ENCODE measurements at regions not wholly inside any gene's neighbourhood (a gene's known extent, or its start where the extent isn't known, plus 50 kb on each side); places are given as distances from the start of the nearest gene placed in this dataset.

DNA sequence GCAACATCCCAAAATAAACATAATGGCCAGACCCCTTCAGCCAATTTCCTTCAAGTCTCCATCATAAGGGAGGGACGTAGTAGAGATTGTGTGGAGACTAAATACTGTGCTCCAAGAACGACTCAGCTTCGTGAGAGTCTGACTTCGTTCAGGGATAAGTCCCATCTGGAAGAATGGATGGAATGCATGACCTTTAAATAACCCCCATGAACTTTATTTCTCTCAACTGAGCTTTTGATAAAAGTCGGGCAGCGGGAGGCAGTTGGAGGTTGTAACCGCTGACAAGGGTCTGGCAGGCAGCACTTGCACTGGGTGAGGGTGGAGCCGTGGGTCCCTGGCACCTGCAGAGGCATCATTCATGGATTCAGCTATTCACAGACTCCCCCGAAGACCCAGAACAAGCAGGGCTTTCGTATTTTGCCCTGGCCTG lies 115.9 kb downstream of the ZFP36L2 start:
- in situ Hi-C loops (cut with MboI; ENCODE audit: low pct_unique_long_range_greater_than_20kb, low sequenced_read_pairs, unreplicated experiment): no loop called here
- DNase-seq (ENCODE audit: low spot score): no peak
- TF ChIP-seq, protein P1, sequence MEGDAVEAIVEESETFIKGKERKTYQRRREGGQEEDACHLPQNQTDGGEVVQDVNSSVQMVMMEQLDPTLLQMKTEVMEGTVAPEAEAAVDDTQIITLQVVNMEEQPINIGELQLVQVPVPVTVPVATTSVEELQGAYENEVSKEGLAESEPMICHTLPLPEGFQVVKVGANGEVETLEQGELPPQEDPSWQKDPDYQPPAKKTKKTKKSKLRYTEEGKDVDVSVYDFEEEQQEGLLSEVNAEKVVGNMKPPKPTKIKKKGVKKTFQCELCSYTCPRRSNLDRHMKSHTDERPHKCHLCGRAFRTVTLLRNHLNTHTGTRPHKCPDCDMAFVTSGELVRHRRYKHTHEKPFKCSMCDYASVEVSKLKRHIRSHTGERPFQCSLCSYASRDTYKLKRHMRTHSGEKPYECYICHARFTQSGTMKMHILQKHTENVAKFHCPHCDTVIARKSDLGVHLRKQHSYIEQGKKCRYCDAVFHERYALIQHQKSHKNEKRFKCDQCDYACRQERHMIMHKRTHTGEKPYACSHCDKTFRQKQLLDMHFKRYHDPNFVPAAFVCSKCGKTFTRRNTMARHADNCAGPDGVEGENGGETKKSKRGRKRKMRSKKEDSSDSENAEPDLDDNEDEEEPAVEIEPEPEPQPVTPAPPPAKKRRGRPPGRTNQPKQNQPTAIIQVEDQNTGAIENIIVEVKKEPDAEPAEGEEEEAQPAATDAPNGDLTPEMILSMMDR (IDR thresholded peaks at IDR 0.05; ENCODE audit: extremely low read depth, insufficient read depth, missing control alignments): no peak

GRCh38 chr2:43109261-43109743 lies 117.1 kb downstream of the ZFP36L2 start:
- in situ Hi-C loops (cut with MboI; ENCODE audit: low pct_unique_long_range_greater_than_20kb, low sequenced_read_pairs, unreplicated experiment): no loop called here
- no peak for DNase-seq (ENCODE audit: low spot score)
- TF ChIP-seq, protein P1 (IDR thresholded peaks at IDR 0.05; ENCODE audit: extremely low read depth, insufficient read depth, missing control alignments): no peak

GRCh38 chr2:43107679-43108078 lies 118.7 kb downstream of the ZFP36L2 start:
- in situ Hi-C loops (cut with MboI; ENCODE audit: low pct_unique_long_range_greater_than_20kb, low sequenced_read_pairs, unreplicated experiment): no loop called here
- TF ChIP-seq, protein P1 (IDR thresholded peaks at IDR 0.05; ENCODE audit: extremely low read depth, insufficient read depth, missing control alignments): no peak
- no peak for DNase-seq (ENCODE audit: low spot score)

GRCh38 chr2:43106559-43107527 lies 119.6 kb downstream of the ZFP36L2 start:
- in situ Hi-C loops (cut with MboI; ENCODE audit: low pct_unique_long_range_greater_than_20kb, low sequenced_read_pairs, unreplicated experiment): no loop called here
- DNase-seq (ENCODE audit: low spot score): no peak
- TF ChIP-seq, protein P1 (IDR thresholded peaks at IDR 0.05; ENCODE audit: extremely low read depth, insufficient read depth, missing control alignments): no peak

- in situ Hi-C loops (cut with MboI; ENCODE audit: low pct_unique_long_range_greater_than_20kb, low sequenced_read_pairs, unreplicated experiment): no loop called here
- TF ChIP-seq, protein P1 (IDR thresholded peaks at IDR 0.05; ENCODE audit: extremely low read depth, insufficient read depth, missing control alignments): no peak
- DNase-seq (ENCODE audit: low spot score): peak; percentile 65
Observed at GRCh38 chr2:43105586-43106558, 120.5 kb downstream of the ZFP36L2 start.

DNA sequence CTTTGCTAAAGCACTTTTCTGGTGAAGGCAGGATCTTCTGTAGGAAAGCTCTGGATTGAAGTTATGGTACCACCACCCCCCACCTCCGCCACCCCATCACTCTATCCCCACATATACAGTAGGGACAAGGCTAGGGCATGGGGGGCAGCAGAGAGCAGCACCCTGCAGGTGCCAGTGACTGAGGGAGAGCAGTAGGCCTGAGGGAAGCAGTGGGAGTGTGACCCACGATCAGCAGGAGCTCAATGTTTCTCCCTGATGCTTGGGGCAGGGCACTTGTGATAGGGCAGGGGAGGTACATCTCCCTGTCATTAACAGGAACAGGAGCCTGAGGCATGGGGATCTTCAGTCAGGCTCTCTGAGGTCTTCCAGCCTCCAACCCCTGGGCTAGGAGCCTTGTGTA lies 121.6 kb downstream of the ZFP36L2 start:
- TF ChIP-seq, protein P1 (IDR thresholded peaks at IDR 0.05; ENCODE audit: extremely low read depth, insufficient read depth, missing control alignments): no peak
- DNase-seq (ENCODE audit: low spot score): no peak
- in situ Hi-C loops (cut with MboI; ENCODE audit: low pct_unique_long_range_greater_than_20kb, low sequenced_read_pairs, unreplicated experiment): no loop called here
